ENCODE measurements at regions not wholly inside any gene's neighbourhood (a gene's known extent, or its start where the extent isn't known, plus 50 kb on each side); places are given as distances from the start of the nearest gene placed in this dataset.

- no peak overlapping the region for H3K27ac ChIP-seq (ENCODE audit: low read depth in 1 of 2, low read length in 2 of 2)
- Mint-ChIP-seq H3K4me3 (no peak overlapping the region), H3K9me3 (peaks cover 0 to 12% (median 2%) of the 10 kb centered on the region in 7 donors), H3K27me3 (ENCODE audit: low read depth in 3 of 3) (peaks cover 0 to 1% (median 0%) of the 10 kb centered on the region in 3 donors), H3K27ac (no peak overlapping the region), H3K36me3 (peaks cover 3 to 10% of the 10 kb centered on the region in 2 donors), H3K4me1 (peaks cover 38% of the 10 kb centered on the region)
- H3K79me2 ChIP-seq (ENCODE audit: insufficient read depth, low read length) = no peaks in the 10 kb centered on the region
- intact Hi-C loops (cut with micrococcal nuclease) = no loop called here
- peaks cover 27 to 36% of the 10 kb centered on the region in 2 donors for H3K4me1 ChIP-seq (ENCODE audit: control insufficient read depth in 1 of 2, insufficient read depth in 2 of 2, low read length in 2 of 2)
- TF ChIP-seq CTCF (IDR thresholded peaks at IDR 0.05) = no peak
- no peaks in the 10 kb centered on the region for H4K20me1 ChIP-seq (ENCODE audit: insufficient read depth, low read length)
- H3K9ac ChIP-seq (ENCODE audit: insufficient read depth, low read length, poor library complexity, severe bottlenecking) = no peak overlapping the region
- no peak overlapping the region for H3K4me2 ChIP-seq (replicated peaks; ENCODE audit: extremely low read depth, low read length, poor library complexity, severe bottlenecking)
- H3K36me3 ChIP-seq (replicated peaks in 1 of 2; ENCODE audit: control insufficient read depth in 1 of 2, insufficient read depth in 2 of 2, low read length in 2 of 2) = no peaks in the 10 kb centered on the region
- H3K9me3 ChIP-seq (replicated peaks in 1 of 2; ENCODE audit: control insufficient read depth in 1 of 2, insufficient read depth in 1 of 2, low read length in 2 of 2) = no peaks in the 10 kb centered on the region
- H2AFZ ChIP-seq (ENCODE audit: insufficient read depth, low read depth, low read length, poor library complexity, severe bottlenecking) = no peak overlapping the region
- no peaks in the 10 kb centered on the region for H3K27me3 ChIP-seq (ENCODE audit: control insufficient read depth in 2 of 2, insufficient read depth in 2 of 2, low read length in 2 of 2)
- DNase-seq = no peak
- H3K4me3 ChIP-seq (replicated peaks in 1 of 3; ENCODE audit: low read depth in 2 of 3, low read length in 3 of 3) = no peak overlapping the region
- 100% methylated on average over 2 of the region's 2 CpGs for WGBS (ENCODE audit: insufficient coverage)
Measured at GRCh38 chr12:89238593-89238992, 113.7 kb downstream of the DUSP6 start.

- Histone ChIP-seq H3K4me3 (replicated peaks in 1 of 3; ENCODE audit: low read depth in 2 of 3, low read length in 3 of 3) (no peak overlapping the region), H2AFZ (ENCODE audit: insufficient read depth, low read depth, low read length, poor library complexity, severe bottlenecking) (no peak overlapping the region), H4K20me1 (ENCODE audit: insufficient read depth, low read length) (no peaks in the 10 kb centered on the region), H3K4me2 (replicated peaks; ENCODE audit: extremely low read depth, low read length, poor library complexity, severe bottlenecking) (no peak overlapping the region), H3K27me3 (ENCODE audit: control insufficient read depth in 2 of 2, insufficient read depth in 2 of 2, low read length in 2 of 2) (no peaks in the 10 kb centered on the region), H3K79me2 (ENCODE audit: insufficient read depth, low read length) (no peaks in the 10 kb centered on the region), H3K4me1 (ENCODE audit: control insufficient read depth in 1 of 2, insufficient read depth in 2 of 2, low read length in 2 of 2) (peaks cover 24 to 32% of the 10 kb centered on the region in 2 donors), H3K27ac (ENCODE audit: low read depth in 1 of 2, low read length in 2 of 2) (no peak overlapping the region), H3K36me3 (replicated peaks in 1 of 2; ENCODE audit: control insufficient read depth in 1 of 2, insufficient read depth in 2 of 2, low read length in 2 of 2) (no peaks in the 10 kb centered on the region), H3K9me3 (replicated peaks in 1 of 2; ENCODE audit: control insufficient read depth in 1 of 2, insufficient read depth in 1 of 2, low read length in 2 of 2) (no peaks in the 10 kb centered on the region), H3K9ac (ENCODE audit: insufficient read depth, low read length, poor library complexity, severe bottlenecking) (no peak overlapping the region)
- H3K27ac Mint-ChIP-seq = no peak overlapping the region
- TF ChIP-seq CTCF (IDR thresholded peaks at IDR 0.05) = no peak
- H3K9me3 Mint-ChIP-seq = peaks cover 0 to 10% (median 2%) of the 10 kb centered on the region in 7 donors
- intact Hi-C loops (cut with micrococcal nuclease) = no loop called here
- peaks cover 0 to 1% (median 0%) of the 10 kb centered on the region in 3 donors for H3K27me3 Mint-ChIP-seq (ENCODE audit: low read depth in 3 of 3)
- peaks cover 32% of the 10 kb centered on the region for H3K4me1 Mint-ChIP-seq
- 89% methylated on average over 1 of the region's 1 CpG for WGBS (ENCODE audit: insufficient coverage)
- H3K4me3 Mint-ChIP-seq = no peak overlapping the region
- peaks cover 0 to 7% of the 10 kb centered on the region in 2 donors for H3K36me3 Mint-ChIP-seq
- no peak for DNase-seq
Measured at GRCh38 chr12:89237763-89238162, 114.5 kb downstream of the DUSP6 start.

Measured in CD14-positive monocyte (primary cell).